ENCODE measurements at regions not wholly inside any gene's neighbourhood (a gene's known extent, or its start where the extent isn't known, plus 50 kb on each side); places are given as distances from the start of the nearest gene placed in this dataset.
"Not testable (repeated sequence)": the region's sequence is repeated elsewhere in the genome, so short reads cannot be mapped to it uniquely, and the experiment has no call there.

DNA sequence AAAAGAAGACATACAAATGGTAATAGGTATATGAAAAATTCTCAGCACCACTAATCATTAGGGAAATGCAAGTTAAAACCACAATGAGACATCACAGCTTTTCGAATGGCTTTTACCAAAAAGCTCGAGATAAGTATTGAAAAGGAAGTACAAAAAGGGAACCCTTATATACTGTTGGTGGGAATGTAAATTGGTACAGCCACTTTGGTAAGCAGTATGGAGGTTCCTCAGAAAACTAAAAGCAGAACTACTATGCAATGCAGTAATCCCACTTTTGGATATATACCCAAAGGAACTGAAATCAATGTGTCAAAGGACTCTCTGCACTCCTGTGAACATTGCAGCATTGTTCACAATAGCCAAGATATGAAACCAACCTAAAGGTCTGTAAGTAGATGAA lies 107.5 kb upstream of the SPATS2L start:
- no peak overlapping the region for H3K9ac ChIP-seq (ENCODE audit: low read length)
- no peak overlapping the region for H3K4me2 ChIP-seq (ENCODE audit: low read depth, low read length)
- H4K20me1 ChIP-seq (ENCODE audit: insufficient read depth, low read length), result no peaks in the 10 kb centered on the region
- H3K4me3 ChIP-seq (ENCODE audit: low read length), result no peak overlapping the region
- H3K4me1 ChIP-seq (ENCODE audit: low read length), result no peaks in the 10 kb centered on the region
- no peaks in the 10 kb centered on the region for H3K27me3 ChIP-seq (replicated peaks; ENCODE audit: insufficient read depth, low read length)
- TF ChIP-seq EZH2phosphoT487 (IDR thresholded peaks at IDR 0.05; ENCODE audit: low read length) (no peak), EZH2 (optimal IDR thresholded peaks at IDR 0.05; ENCODE audit: low read depth, low read length) (no peak)
- TF ChIP-seq, protein P1, sequence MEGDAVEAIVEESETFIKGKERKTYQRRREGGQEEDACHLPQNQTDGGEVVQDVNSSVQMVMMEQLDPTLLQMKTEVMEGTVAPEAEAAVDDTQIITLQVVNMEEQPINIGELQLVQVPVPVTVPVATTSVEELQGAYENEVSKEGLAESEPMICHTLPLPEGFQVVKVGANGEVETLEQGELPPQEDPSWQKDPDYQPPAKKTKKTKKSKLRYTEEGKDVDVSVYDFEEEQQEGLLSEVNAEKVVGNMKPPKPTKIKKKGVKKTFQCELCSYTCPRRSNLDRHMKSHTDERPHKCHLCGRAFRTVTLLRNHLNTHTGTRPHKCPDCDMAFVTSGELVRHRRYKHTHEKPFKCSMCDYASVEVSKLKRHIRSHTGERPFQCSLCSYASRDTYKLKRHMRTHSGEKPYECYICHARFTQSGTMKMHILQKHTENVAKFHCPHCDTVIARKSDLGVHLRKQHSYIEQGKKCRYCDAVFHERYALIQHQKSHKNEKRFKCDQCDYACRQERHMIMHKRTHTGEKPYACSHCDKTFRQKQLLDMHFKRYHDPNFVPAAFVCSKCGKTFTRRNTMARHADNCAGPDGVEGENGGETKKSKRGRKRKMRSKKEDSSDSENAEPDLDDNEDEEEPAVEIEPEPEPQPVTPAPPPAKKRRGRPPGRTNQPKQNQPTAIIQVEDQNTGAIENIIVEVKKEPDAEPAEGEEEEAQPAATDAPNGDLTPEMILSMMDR (IDR thresholded peaks at IDR 0.05; ENCODE audit: low read length), result no peak
- H3K27ac ChIP-seq (ENCODE audit: low read length), result no peak overlapping the region
- no peaks in the 10 kb centered on the region for H3K9me3 ChIP-seq (replicated peaks; ENCODE audit: insufficient read depth, low read length)
- H3K9me2 ChIP-seq (replicated peaks; ENCODE audit: insufficient read depth, low read length), result no peaks in the 10 kb centered on the region
- no peak overlapping the region for H2AFZ ChIP-seq (ENCODE audit: low read length)
- no peak for DNase-seq
- no peaks in the 10 kb centered on the region for H3K79me2 ChIP-seq (ENCODE audit: low read length)
- no peaks in the 10 kb centered on the region for H3F3A ChIP-seq (ENCODE audit: insufficient read depth, low read length)
- no peaks in the 10 kb centered on the region for H3K36me3 ChIP-seq (replicated peaks; ENCODE audit: insufficient read depth, low read length)

DNA sequence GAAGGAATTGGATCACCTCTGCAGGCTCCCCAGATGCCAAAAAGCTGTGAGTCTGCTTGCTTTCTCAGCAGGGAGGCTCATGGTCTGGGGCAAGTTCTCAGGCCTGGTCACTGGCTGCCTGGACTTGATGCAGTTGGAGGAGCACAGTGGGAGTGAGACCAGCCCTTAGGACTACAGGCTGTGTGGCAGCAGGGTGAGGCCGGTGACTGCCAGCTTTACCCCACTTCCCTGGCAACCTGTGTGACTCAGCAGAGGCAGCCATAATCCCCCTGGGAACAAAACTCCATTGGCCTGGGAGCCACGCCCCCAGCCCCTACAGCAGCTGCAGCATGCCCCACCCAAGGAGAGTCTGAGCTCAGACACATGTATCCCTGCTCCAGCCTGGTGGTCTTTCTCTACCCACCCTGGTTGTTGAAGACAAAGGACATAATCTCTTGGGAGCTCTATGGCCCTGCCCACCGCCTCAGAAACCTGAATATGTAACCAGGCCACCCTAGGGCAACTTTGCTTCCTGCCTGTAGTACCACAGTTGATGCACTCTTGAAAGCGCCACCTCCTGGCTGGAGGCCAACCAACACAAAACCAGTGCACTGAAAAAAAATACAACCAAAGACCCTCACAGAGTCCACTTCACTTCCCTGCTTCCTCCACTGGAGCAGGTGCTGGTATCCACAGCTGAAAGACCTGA lies 106.8 kb upstream of the SPATS2L start:
- H3K79me2 ChIP-seq (ENCODE audit: low read length), result no peaks in the 10 kb centered on the region
- H3F3A ChIP-seq (ENCODE audit: insufficient read depth, low read length), result no peaks in the 10 kb centered on the region
- H3K4me2 ChIP-seq (ENCODE audit: low read depth, low read length), result no peak overlapping the region
- H3K9ac ChIP-seq (ENCODE audit: low read length), result no peak overlapping the region
- H3K9me2 ChIP-seq (replicated peaks; ENCODE audit: insufficient read depth, low read length), result no peaks in the 10 kb centered on the region
- TF ChIP-seq EZH2 (optimal IDR thresholded peaks at IDR 0.05; ENCODE audit: low read depth, low read length) (no peak), EZH2phosphoT487 (IDR thresholded peaks at IDR 0.05; ENCODE audit: low read length) (no peak)
- TF ChIP-seq, protein P1 (IDR thresholded peaks at IDR 0.05; ENCODE audit: low read length), result no peak
- H3K27ac ChIP-seq (ENCODE audit: low read length), result no peak overlapping the region
- no peak overlapping the region for H2AFZ ChIP-seq (ENCODE audit: low read length)
- H3K27me3 ChIP-seq (replicated peaks; ENCODE audit: insufficient read depth, low read length), result no peaks in the 10 kb centered on the region
- no peaks in the 10 kb centered on the region for H3K36me3 ChIP-seq (replicated peaks; ENCODE audit: insufficient read depth, low read length)
- no peak overlapping the region for H3K4me3 ChIP-seq (ENCODE audit: low read length)
- H4K20me1 ChIP-seq (ENCODE audit: insufficient read depth, low read length), result no peaks in the 10 kb centered on the region
- no peaks in the 10 kb centered on the region for H3K9me3 ChIP-seq (replicated peaks; ENCODE audit: insufficient read depth, low read length)
- no peak for DNase-seq
- H3K4me1 ChIP-seq (ENCODE audit: low read length), result no peaks in the 10 kb centered on the region

DNA sequence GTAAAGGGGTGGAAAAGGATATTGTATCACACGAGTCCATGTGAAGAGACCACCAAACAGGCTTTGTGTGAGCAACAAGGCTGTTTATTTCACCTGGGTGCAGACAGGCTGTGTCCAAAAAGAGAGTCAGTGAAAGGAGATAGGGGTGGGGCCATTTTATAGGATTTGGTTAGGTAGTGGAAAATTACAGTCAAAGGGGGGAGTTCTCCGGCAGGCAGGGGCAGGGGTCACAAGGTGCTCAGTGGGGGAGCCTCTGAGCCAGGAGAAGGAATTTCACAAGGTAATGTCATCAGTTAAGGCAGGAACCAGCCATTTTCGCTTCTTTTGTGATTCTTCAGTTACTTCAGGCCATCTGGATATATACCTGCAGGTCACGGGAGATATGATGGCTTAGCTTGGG lies 104.7 kb upstream of the SPATS2L start:
- H3F3A ChIP-seq (ENCODE audit: insufficient read depth, low read length), result not testable (repeated sequence)

DNA sequence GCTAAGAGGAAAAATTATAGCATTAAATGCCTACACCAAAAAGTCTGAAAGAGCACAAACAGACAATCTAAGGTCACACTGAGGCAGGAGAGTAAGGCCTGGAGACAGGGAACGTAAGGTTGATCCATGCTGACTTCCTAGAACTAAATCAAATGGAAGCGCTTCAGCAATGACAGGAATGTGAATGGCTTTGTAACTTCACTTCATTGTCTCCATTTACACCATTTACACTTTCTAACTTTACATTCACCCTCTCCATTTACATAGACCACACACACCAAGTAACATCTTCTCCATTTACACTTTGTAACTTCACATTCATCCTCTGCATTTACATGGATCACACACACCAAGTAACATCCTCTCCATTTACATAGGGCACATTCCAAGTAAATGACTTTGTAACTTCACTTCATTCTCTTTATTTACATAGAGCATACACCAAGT lies 103.1 kb upstream of the SPATS2L start:
- Histone ChIP-seq H3K9me2 (replicated peaks; ENCODE audit: insufficient read depth, low read length) (no peaks in the 10 kb centered on the region), H3K79me2 (ENCODE audit: low read length) (no peaks in the 10 kb centered on the region), H4K20me1 (ENCODE audit: insufficient read depth, low read length) (no peaks in the 10 kb centered on the region), H3K36me3 (replicated peaks; ENCODE audit: insufficient read depth, low read length) (no peaks in the 10 kb centered on the region), H3F3A (ENCODE audit: insufficient read depth, low read length) (no peaks in the 10 kb centered on the region), H3K4me2 (ENCODE audit: low read depth, low read length) (no peak overlapping the region), H3K9ac (ENCODE audit: low read length) (no peak overlapping the region), H3K4me1 (ENCODE audit: low read length) (no peaks in the 10 kb centered on the region), H3K27me3 (replicated peaks; ENCODE audit: insufficient read depth, low read length) (no peaks in the 10 kb centered on the region), H3K9me3 (replicated peaks; ENCODE audit: insufficient read depth, low read length) (no peaks in the 10 kb centered on the region), H3K27ac (ENCODE audit: low read length) (no peak overlapping the region), H2AFZ (ENCODE audit: low read length) (no peak overlapping the region), H3K4me3 (ENCODE audit: low read length) (no peak overlapping the region)
- no peak for DNase-seq
- no peak for TF ChIP-seq EZH2phosphoT487 (IDR thresholded peaks at IDR 0.05; ENCODE audit: low read length)
- TF ChIP-seq, protein P1 (IDR thresholded peaks at IDR 0.05; ENCODE audit: low read length), result no peak
- no peak for TF ChIP-seq EZH2 (optimal IDR thresholded peaks at IDR 0.05; ENCODE audit: low read depth, low read length)

More for the DNA sequence above, 104.7 kb upstream of the SPATS2L start:
- not testable (repeated sequence) for H3K9ac ChIP-seq (ENCODE audit: low read length); H3K4me3 ChIP-seq (ENCODE audit: low read length); H4K20me1 ChIP-seq (ENCODE audit: insufficient read depth, low read length); H3K27ac ChIP-seq (ENCODE audit: low read length); H3K9me2 ChIP-seq (replicated peaks; ENCODE audit: insufficient read depth, low read length); H3K4me2 ChIP-seq (ENCODE audit: low read depth, low read length); H3K36me3 ChIP-seq (replicated peaks; ENCODE audit: insufficient read depth, low read length); DNase-seq; H3K4me1 ChIP-seq (ENCODE audit: low read length); H3K27me3 ChIP-seq (replicated peaks; ENCODE audit: insufficient read depth, low read length); H3K79me2 ChIP-seq (ENCODE audit: low read length); H2AFZ ChIP-seq (ENCODE audit: low read length); H3K9me3 ChIP-seq (replicated peaks; ENCODE audit: insufficient read depth, low read length)
